ENCODE measurements at regions not wholly inside any gene's neighbourhood (a gene's known extent, or its start where the extent isn't known, plus 50 kb on each side); places are given as distances from the start of the nearest gene placed in this dataset.
"Not testable (repeated sequence)": the region's sequence is repeated elsewhere in the genome, so short reads cannot be mapped to it uniquely, and the experiment has no call there.

GRCh38 chr10:47593129-47593528 is 69.7 kb upstream of the AGAP9 start:
- H3K36me3 ChIP-seq (ENCODE audit: control insufficient read depth in 2 of 3, insufficient read depth in 3 of 3, low read length in 3 of 3); H3K27me3 ChIP-seq (ENCODE audit: control insufficient read depth, insufficient read depth, low read length); H3K4me1 ChIP-seq (ENCODE audit: control insufficient read depth in 2 of 3, insufficient read depth in 2 of 3, low read depth in 1 of 3, low read length in 3 of 3); H3K4me3 ChIP-seq (ENCODE audit: low read length in 3 of 3); intact Hi-C loops (cut with DNase I); H3K9ac ChIP-seq (ENCODE audit: low read length in 3 of 3); DNase-seq; H3K9me3 ChIP-seq (ENCODE audit: control insufficient read depth in 2 of 3, insufficient read depth in 1 of 3, low read length in 3 of 3); H3K27ac ChIP-seq (ENCODE audit: low read depth in 2 of 2, low read length in 2 of 2); FAIRE-seq: not testable (repeated sequence)

GRCh38 chr10:47590956-47591355 is 67.5 kb upstream of the AGAP9 start:
- H3K4me1 ChIP-seq (ENCODE audit: control insufficient read depth in 2 of 3, insufficient read depth in 2 of 3, low read depth in 1 of 3, low read length in 3 of 3); H3K4me3 ChIP-seq (ENCODE audit: low read length in 3 of 3); DNase-seq; H3K27me3 ChIP-seq (ENCODE audit: control insufficient read depth, insufficient read depth, low read length); H3K9ac ChIP-seq (ENCODE audit: low read length in 3 of 3); H3K36me3 ChIP-seq (ENCODE audit: control insufficient read depth in 2 of 3, insufficient read depth in 3 of 3, low read length in 3 of 3); FAIRE-seq; intact Hi-C loops (cut with DNase I); H3K27ac ChIP-seq (ENCODE audit: low read depth in 2 of 2, low read length in 2 of 2); H3K9me3 ChIP-seq (ENCODE audit: control insufficient read depth in 2 of 3, insufficient read depth in 1 of 3, low read length in 3 of 3): not testable (repeated sequence)

GRCh38 chr10:47590534-47590933 is 67.1 kb upstream of the AGAP9 start:
- intact Hi-C loops (cut with DNase I); FAIRE-seq: not testable (repeated sequence)

GRCh38 chr10:47582051-47582450 is 58.6 kb upstream of the AGAP9 start:
- H3K9ac ChIP-seq (ENCODE audit: low read length in 3 of 3); H3K9me3 ChIP-seq (ENCODE audit: control insufficient read depth in 2 of 3, insufficient read depth in 1 of 3, low read length in 3 of 3); H3K27ac ChIP-seq (ENCODE audit: low read depth in 2 of 2, low read length in 2 of 2); H3K4me3 ChIP-seq (ENCODE audit: low read length in 3 of 3); DNase-seq; H3K4me1 ChIP-seq (ENCODE audit: control insufficient read depth in 2 of 3, insufficient read depth in 2 of 3, low read depth in 1 of 3, low read length in 3 of 3); H3K36me3 ChIP-seq (ENCODE audit: control insufficient read depth in 2 of 3, insufficient read depth in 3 of 3, low read length in 3 of 3); intact Hi-C loops (cut with DNase I); H3K27me3 ChIP-seq (ENCODE audit: control insufficient read depth, insufficient read depth, low read length); FAIRE-seq: not testable (repeated sequence)

More at GRCh38 chr10:47590534-47590933, 67.1 kb upstream of the AGAP9 start:
- DNase-seq; H3K4me3 ChIP-seq (ENCODE audit: low read length in 3 of 3); H3K27ac ChIP-seq (ENCODE audit: low read depth in 2 of 2, low read length in 2 of 2); H3K4me1 ChIP-seq (ENCODE audit: control insufficient read depth in 2 of 3, insufficient read depth in 2 of 3, low read depth in 1 of 3, low read length in 3 of 3); H3K9me3 ChIP-seq (ENCODE audit: control insufficient read depth in 2 of 3, insufficient read depth in 1 of 3, low read length in 3 of 3); H3K9ac ChIP-seq (ENCODE audit: low read length in 3 of 3); H3K27me3 ChIP-seq (ENCODE audit: control insufficient read depth, insufficient read depth, low read length); H3K36me3 ChIP-seq (ENCODE audit: control insufficient read depth in 2 of 3, insufficient read depth in 3 of 3, low read length in 3 of 3): not testable (repeated sequence)

GRCh38 chr10:47580063-47580462 is 56.6 kb upstream of the AGAP9 start:
- intact Hi-C loops (cut with DNase I); FAIRE-seq; H3K27me3 ChIP-seq (ENCODE audit: control insufficient read depth, insufficient read depth, low read length); H3K36me3 ChIP-seq (ENCODE audit: control insufficient read depth in 2 of 3, insufficient read depth in 3 of 3, low read length in 3 of 3); H3K27ac ChIP-seq (ENCODE audit: low read depth in 2 of 2, low read length in 2 of 2); H3K9ac ChIP-seq (ENCODE audit: low read length in 3 of 3); H3K4me1 ChIP-seq (ENCODE audit: control insufficient read depth in 2 of 3, insufficient read depth in 2 of 3, low read depth in 1 of 3, low read length in 3 of 3); H3K9me3 ChIP-seq (ENCODE audit: control insufficient read depth in 2 of 3, insufficient read depth in 1 of 3, low read length in 3 of 3); DNase-seq; H3K4me3 ChIP-seq (ENCODE audit: low read length in 3 of 3): not testable (repeated sequence)

- H3K9me3 ChIP-seq (ENCODE audit: control insufficient read depth in 2 of 3, insufficient read depth in 1 of 3, low read length in 3 of 3); H3K4me3 ChIP-seq (ENCODE audit: low read length in 3 of 3); DNase-seq; H3K27me3 ChIP-seq (ENCODE audit: control insufficient read depth, insufficient read depth, low read length); FAIRE-seq; H3K36me3 ChIP-seq (ENCODE audit: control insufficient read depth in 2 of 3, insufficient read depth in 3 of 3, low read length in 3 of 3); intact Hi-C loops (cut with DNase I); H3K4me1 ChIP-seq (ENCODE audit: control insufficient read depth in 2 of 3, insufficient read depth in 2 of 3, low read depth in 1 of 3, low read length in 3 of 3); H3K9ac ChIP-seq (ENCODE audit: low read length in 3 of 3); H3K27ac ChIP-seq (ENCODE audit: low read depth in 2 of 2, low read length in 2 of 2): not testable (repeated sequence)
Observed at GRCh38 chr10:47578547-47578946, 55.1 kb upstream of the AGAP9 start.
